COLO668 (cell line): ENCODE measurements at regions not wholly inside any gene's neighbourhood (a gene's known extent, or its start where the extent isn't known, plus 50 kb on each side); places are given as distances from the start of the nearest gene placed in this dataset.

Experiments
- DNase-seq: peaks from one replicate; lab custom pipeline; 2025; ENCODE audit not compliant: unreplicated experiment; lab: John Stamatoyannopoulos, UW

GRCh38 chr4:119829326-119829725 lies 200.7 kb upstream of the PDE5A start:
- DNase-seq = no peak

- no peak for DNase-seq
Observed at GRCh38 chr4:119825696-119826095, 197.1 kb upstream of the PDE5A start.

GRCh38 chr4:119823891-119824290 lies 195.3 kb upstream of the PDE5A start:
- no peak for DNase-seq

GRCh38 chr4:119823045-119823444 lies 194.4 kb upstream of the PDE5A start:
- no peak for DNase-seq

GRCh38 chr4:119816473-119816872 lies 187.9 kb upstream of the PDE5A start:
- no peak for DNase-seq

DNA sequence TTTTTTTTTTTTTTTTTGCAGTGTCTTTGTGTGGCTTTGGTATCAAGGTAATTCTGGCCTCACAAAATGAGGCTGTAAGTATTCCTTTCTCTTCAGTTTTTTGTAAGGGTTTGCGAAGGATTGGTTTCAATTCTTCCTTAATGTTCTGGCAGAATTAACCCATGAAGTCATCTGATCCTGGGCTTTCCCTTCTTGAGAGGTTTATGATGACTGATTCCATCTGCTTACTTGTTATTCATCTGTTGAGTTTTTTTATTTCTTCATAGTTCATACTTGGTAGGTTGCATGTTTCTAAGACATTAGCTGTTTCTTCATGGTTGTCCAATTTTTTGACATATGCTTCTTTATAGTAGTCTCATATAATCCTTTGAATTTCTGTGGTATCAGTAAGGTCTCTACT lies 181.4 kb upstream of the PDE5A start:
- DNase-seq = no peak

DNA sequence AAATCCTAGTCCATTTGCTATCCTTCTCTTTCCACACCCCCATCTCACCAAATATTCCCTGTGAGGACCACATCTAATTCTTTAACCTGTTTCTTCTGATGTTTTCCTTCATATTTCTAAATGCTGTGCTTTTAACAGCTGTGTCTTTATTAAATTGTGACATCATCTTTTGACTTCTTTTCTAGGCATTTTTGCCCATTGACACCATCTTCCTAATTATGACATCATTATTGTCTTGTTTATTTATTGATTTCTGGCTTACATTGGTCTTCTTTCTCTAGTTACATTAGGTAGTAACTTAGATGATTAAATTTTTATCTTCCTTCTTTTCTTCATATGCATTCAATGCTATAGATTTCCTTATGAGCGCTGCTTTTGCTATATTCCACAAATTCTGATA lies 175.8 kb upstream of the PDE5A start:
- DNase-seq = no peak

DNA sequence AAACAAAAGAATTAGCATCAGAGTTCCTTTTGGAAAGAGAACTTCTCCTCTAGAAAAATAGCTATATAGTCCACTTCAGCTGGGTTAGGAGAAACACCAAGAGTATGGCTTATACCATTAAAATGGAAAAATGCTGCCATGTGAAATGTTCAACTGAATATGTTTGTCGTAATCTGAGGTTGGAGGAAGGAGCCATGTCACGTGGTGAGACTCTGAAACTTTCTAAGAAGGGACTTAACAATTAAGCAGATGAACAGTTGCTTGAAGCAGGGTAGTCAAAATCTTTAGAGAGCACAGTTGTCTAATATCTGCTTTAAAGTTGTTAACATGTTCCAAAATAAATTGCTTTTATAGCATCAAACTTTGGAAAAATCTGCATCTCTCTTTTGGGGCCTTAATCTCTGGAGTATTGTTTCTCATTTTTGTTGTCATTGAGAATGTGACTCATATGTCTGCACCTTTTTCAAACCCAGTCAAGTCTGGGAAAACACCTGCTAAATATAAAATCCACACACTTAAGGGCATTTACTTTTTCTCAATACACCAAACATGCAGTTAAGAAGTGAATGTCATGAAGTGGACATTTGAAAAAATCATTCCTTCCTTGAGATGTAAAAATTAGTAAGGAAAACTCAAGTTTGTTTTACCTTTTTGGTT lies 168.8 kb upstream of the PDE5A start:
- no peak for DNase-seq

GRCh38 chr4:119795986-119796578 lies 167.5 kb upstream of the PDE5A start:
- DNase-seq = no peak

DNA sequence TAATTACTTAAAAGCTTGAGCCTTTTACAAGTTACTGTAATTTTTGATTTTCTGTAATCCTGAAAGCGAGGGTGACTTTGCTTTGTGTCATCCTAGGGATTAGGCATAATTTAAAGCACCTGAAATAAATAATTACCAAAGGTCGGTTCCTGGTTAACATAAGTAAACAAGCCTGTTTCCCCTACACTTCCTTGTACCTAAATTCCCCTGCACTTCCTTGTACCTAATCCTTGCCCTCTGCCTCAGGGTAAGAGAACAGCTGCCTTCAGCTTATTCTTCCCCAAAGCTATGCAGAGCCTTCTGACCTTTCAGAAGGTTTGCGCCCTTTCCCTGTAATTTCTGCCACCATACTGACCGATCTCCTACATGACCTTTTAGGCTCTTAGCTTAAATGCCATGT lies 166.1 kb upstream of the PDE5A start:
- peak; percentile 9 for DNase-seq

DNA sequence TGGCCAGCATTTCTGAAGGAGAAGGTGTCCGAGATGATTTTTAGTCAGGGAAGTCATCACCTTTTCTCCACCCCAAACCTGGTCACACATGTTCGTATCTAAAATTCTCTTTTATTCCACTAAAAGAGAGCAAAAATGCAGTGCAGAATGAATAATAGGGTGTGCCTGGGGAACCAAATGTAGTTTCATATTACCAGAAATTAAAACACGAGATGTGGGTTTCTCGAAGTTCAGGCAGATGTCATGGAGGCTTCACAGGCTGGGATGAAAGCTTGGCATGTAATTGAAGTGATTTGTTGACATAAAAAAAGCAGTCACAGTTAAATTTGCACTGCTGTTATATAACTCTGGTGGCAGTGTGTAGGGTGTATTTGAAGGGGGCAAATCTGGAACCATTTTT lies 165.5 kb upstream of the PDE5A start:
- DNase-seq = peak; percentile 10

GRCh38 chr4:119788349-119789266 lies 160.0 kb upstream of the PDE5A start:
- no peak for DNase-seq

DNA sequence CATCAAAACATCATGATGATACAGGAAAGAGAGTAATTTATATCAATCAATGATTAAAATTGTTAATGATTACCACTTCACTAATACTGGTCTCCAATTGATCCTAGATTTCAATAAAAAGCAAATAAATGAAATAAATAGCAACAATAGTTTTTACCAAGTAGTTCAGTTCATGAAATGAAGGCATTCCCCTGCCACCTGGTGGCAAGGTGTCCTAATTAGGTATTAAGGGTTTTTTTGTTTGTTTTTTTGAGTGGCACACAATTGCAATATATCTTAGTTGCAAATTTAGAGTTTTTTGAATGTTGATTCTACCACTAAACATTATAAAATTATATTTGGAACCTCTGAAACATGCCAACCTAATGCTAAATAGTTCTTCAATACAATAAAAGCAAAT lies 157.4 kb upstream of the PDE5A start:
- DNase-seq = peak; percentile 9

DNA sequence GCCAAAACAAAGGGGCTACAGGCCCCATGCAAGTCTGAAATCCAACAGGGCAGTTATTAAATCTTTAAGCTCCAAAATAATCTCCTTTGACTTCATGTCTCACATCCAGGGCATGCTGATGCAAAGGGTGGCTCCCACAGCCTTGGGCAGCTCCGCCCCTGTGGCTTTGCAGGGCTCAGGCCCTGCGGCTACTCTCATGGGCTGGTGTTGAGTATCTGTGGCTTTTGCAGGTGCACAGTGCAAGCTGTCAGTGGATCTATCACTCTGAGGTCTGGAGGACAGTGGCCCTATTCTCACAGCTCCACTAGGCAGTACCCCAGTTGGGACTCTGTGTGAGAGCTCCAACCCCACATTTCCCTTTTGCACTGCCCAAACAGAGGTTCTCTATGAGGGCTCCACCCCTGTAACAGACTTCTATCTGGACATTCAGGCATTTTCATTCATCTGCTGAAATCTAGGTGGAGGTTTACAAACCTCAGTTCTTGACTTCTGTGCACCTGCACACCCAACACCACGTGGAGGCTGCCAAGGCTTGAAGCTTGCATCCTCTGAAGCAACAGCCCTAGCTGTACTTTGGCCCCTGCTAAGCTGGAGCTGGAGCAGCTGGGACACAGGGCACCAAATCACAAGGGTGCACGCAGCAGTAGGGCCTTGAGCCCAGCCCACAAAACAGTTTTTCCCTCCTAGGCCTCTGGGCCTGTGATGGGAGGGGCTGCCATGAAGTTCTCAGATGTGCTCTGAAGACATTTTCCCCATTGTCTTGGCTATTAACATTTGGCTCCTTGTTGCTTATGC lies 154.8 kb upstream of the PDE5A start:
- DNase-seq = no peak

DNA sequence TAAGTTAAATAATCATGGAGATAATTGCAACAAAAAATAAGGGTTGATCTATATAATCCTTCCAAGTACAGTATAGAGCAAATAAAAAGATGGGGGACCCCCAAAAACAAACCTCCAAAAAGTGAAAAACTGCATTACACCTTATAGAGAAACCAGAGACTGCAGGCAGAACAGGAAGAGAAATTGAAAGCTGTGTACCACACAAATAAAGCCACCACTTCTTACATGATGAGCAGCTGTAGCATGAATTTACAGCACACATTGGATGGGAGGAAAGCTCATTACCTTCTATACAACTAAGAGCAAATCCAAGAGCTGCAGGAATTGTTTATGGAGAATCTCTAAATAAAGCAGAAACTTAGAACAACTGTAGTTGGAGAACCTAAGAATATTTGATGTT lies 152.4 kb upstream of the PDE5A start:
- DNase-seq = no peak

DNA sequence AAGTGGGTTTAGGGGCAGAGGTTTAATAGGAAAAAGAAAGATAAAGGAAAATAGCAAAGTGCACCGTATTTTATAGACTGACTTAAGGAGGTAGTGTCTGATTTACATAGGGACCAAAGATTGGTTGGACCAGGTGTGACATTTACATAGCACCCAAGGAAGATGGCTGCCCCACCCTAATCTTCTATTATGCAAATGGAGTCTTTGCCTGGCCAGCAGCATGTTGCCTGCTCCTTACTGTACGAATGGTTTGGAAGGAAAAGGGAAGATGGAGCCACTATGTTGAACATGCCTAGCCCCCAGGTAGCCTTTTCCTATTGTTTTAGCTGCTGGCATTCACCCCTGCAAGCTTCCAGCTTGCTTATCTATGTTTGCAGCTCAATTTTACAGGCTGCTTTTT lies 146.2 kb upstream of the PDE5A start:
- DNase-seq = no peak

DNA sequence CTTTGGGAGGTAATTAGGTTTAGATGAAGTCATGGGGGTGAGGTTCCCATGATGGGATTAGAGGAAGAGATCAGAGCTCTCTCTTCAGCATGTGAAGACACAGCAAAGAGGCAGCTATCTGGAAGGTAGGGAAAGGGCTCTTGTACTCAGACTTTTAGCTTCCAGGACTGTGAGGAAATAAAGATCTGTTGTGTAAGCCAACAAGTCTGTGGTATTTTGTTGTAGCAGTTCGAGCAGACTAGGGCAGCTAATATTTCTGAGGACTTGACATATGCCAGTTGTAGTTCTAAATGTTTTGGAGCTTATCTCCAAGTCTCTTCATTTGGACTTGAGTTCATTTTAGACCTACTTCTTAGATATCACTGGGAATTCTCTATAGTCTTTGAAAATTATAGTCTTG lies 137.3 kb upstream of the PDE5A start:
- DNase-seq = no peak

- no peak for DNase-seq
Observed at GRCh38 chr4:119765469-119765868, 136.9 kb upstream of the PDE5A start.

DNA sequence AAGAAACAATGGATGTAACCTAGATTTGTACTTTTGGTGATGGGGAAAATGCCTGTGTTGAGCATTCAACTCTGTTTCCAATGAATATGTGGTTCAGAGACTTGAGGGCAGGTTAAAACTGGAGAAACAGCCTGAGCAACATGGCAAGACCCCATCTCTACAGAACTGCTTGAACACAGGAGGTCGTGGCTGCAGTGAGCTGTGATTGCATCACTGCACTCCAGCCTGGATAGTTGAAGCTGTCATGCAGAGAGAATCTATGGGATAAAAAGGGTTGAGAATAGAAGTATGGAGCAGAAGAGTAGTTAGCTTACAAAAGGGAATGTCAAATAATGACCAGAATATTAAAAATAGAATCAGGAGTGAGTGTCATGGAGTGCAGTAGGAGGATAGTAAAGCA lies 134.8 kb upstream of the PDE5A start:
- DNase-seq = no peak

DNA sequence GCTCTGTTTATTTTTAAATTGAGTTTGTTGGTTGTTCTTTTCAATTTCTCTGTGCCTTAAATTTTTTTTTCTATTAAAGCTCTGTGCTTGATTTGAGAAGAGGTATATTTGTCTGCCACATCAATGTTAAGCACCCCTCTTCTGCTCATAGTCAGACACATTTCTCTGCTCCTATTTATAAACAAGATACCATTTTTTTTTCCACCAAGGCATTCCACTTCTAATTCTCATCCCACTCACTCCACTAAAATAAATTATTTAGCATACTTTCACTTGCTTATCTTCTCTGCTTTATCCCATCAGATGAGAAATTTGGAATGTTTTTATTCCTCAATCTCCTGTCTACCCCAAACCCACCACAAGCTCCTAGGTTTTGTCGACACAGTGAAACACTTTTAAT lies 127.0 kb upstream of the PDE5A start:
- DNase-seq = no peak

DNA sequence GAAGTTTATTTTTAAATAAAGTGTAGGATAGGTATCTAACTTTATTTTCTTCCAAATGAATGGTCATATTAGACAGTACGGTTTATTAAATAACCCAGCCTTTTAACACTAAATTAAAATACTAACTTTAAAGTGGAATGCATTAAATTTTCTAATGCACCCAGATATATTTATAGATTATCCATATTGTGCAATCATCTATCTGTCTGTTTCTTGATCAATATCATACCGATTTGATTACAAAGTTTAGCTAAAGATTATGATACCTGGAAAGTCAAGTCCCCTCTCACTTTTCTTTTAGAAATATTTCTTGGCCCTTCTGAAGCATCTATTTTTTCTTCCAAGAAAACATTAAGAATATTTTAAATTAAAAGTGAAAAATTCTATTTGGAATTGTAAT lies 124.3 kb upstream of the PDE5A start:
- DNase-seq = no peak
